ENCODE measurements at regions not wholly inside any gene's neighbourhood (a gene's known extent, or its start where the extent isn't known, plus 50 kb on each side); places are given as distances from the start of the nearest gene placed in this dataset.
A peak's percentile ranks its signal among the peaks of the same experiment; 100 is the strongest.
"Not testable (repeated sequence)": the region's sequence is repeated elsewhere in the genome, so short reads cannot be mapped to it uniquely, and the experiment has no call there.

DNA sequence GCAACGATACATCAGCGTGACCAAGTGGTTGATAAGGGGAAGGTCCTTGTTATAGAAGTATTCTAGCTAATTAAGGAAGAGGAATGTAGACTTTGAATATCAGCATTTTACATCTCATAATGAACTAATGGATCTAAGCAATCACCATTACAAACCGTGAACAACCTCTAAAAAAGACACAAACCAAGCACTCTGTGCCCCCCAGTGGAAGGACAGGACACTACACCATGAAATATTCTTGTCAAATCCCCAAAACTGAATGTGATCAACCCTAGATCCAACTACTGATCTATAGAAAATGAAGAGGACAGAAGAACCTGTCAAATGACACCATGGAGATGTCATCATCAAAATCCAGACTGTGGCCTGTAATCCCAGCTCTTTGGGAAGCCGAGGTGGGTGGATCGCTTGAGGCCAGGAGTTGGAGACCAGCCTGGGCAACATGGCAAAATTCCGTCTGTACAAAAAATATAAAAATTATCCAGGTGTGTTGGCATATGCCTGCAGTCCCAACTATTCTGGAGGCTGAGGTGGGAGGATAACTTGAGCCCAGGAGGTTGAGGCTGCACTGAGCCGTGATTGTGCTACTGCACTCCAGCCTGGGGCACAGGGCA is 111.3 kb upstream of the CARD11 start:
- H3K4me3 ChIP-seq: no peak overlapping the region
- H3K4me1 ChIP-seq: no peaks in the 10 kb centered on the region
- H3K36me3 ChIP-seq: no peaks in the 10 kb centered on the region
- H3K27ac ChIP-seq: no peak overlapping the region
- 73 to 80% methylated on average over 6 to 7 of the region's 7 CpGs for WGBS, 2 donors (ENCODE audit: low coverage in 1 of 2)
- peaks cover 28% of the 10 kb centered on the region for H3K27me3 ChIP-seq
- no peak for ATAC-seq
- H3K9me3 ChIP-seq: peaks cover 0 to 14% (median 0%) of the 10 kb centered on the region in 3 donors
- TF ChIP-seq POLR2A (IDR thresholded peaks at IDR 0.05) (no peak), CTCF (IDR thresholded peaks at IDR 0.05) (peak in 3 of 4 experiments; percentile 40 to 49 (median 49))

GRCh38 chr7:3156508-3156907 is 112.8 kb upstream of the CARD11 start:
- peaks cover 0 to 14% (median 0%) of the 10 kb centered on the region in 3 donors for H3K9me3 ChIP-seq
- no peak overlapping the region for H3K27ac ChIP-seq
- H3K36me3 ChIP-seq: no peaks in the 10 kb centered on the region
- H3K4me3 ChIP-seq: no peak overlapping the region
- no peak for ATAC-seq
- no peaks in the 10 kb centered on the region for H3K4me1 ChIP-seq
- peaks cover 28% of the 10 kb centered on the region for H3K27me3 ChIP-seq
- WGBS, 2 donors (ENCODE audit: low coverage in 1 of 2): 79 to 89% methylated on average over 4 to 9 of the region's 9 CpGs
- TF ChIP-seq POLR2AphosphoS5 (IDR thresholded peaks at IDR 0.05) (no peak), EP300 (IDR thresholded peaks at IDR 0.05) (no peak), POLR2A (IDR thresholded peaks at IDR 0.05) (no peak)

- no peak for ATAC-seq
- 35 to 58% methylated on average over 4 to 11 of the region's 20 CpGs for WGBS, 2 donors (ENCODE audit: low coverage in 1 of 2)
- Histone ChIP-seq H3K27me3 (peaks cover 23% of the 10 kb centered on the region), H3K4me1 (no peaks in the 10 kb centered on the region), H3K4me3 (no peak overlapping the region), H3K27ac (no peak overlapping the region), H3K9me3 (peaks cover 0 to 14% (median 0%) of the 10 kb centered on the region in 3 donors), H3K36me3 (no peaks in the 10 kb centered on the region)
- TF ChIP-seq POLR2AphosphoS5 (IDR thresholded peaks at IDR 0.05) (no peak), POLR2A (IDR thresholded peaks at IDR 0.05) (no peak), CTCF (IDR thresholded peaks at IDR 0.05) (no peak), EP300 (IDR thresholded peaks at IDR 0.05) (no peak)
Observed at GRCh38 chr7:3157566-3158287, 114.1 kb upstream of the CARD11 start.

DNA sequence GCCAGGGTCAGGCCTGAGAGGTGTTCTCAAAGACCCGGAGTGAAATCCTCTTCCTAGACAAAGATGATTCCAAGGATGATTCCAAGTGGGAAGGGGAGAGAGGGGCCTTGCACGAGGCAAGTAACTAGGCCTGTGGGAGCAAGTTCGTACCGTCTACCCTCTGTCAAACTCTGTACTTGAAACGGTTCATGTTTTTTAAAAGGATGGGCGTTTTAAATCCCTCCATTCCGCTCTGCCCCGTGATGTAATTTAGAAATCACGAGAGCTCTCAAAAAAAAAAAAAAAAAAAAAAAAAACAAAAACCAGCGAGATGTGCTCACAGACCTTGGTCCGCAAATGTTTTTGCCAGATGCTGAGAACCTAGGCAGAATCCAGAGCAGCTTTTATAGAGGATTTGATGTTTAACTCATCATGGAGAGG is 114.7 kb upstream of the CARD11 start:
- no peak for ATAC-seq
- H3K4me1 ChIP-seq: no peaks in the 10 kb centered on the region
- 73 to 86% methylated on average over 1 to 11 of the region's 11 CpGs for WGBS, 2 donors (ENCODE audit: low coverage in 1 of 2)
- peaks cover 0 to 14% (median 0%) of the 10 kb centered on the region in 3 donors for H3K9me3 ChIP-seq
- H3K27ac ChIP-seq: no peak overlapping the region
- no peaks in the 10 kb centered on the region for H3K36me3 ChIP-seq
- H3K4me3 ChIP-seq: no peak overlapping the region
- no peak for TF ChIP-seq POLR2AphosphoS5 (IDR thresholded peaks at IDR 0.05)
- peaks cover 17% of the 10 kb centered on the region for H3K27me3 ChIP-seq

- no peak for ATAC-seq
- Histone ChIP-seq H3K4me1 (no peaks in the 10 kb centered on the region), H3K27me3 (peaks cover 13% of the 10 kb centered on the region), H3K27ac (no peak overlapping the region), H3K36me3 (no peaks in the 10 kb centered on the region), H3K4me3 (no peak overlapping the region), H3K9me3 (peaks cover 0 to 14% (median 0%) of the 10 kb centered on the region in 3 donors)
- no peak for TF ChIP-seq EP300 (IDR thresholded peaks at IDR 0.05)
- no peak for TF ChIP-seq CTCF (IDR thresholded peaks at IDR 0.05)
- TF ChIP-seq POLR2A (IDR thresholded peaks at IDR 0.05): no peak
- no peak for TF ChIP-seq POLR2AphosphoS5 (IDR thresholded peaks at IDR 0.05)
- 74 to 83% methylated on average over 4 of the region's 4 CpGs for WGBS, 2 donors (ENCODE audit: low coverage in 1 of 2)
Observed at GRCh38 chr7:3159039-3159438, 115.4 kb upstream of the CARD11 start.

GRCh38 chr7:3159445-3159844 is 115.8 kb upstream of the CARD11 start:
- no peaks in the 10 kb centered on the region for H3K4me1 ChIP-seq
- no peak for ATAC-seq
- no peak for TF ChIP-seq CTCF (IDR thresholded peaks at IDR 0.05)
- no peak for TF ChIP-seq POLR2A (IDR thresholded peaks at IDR 0.05)
- no peak for TF ChIP-seq EP300 (IDR thresholded peaks at IDR 0.05)
- no peak for TF ChIP-seq POLR2AphosphoS5 (IDR thresholded peaks at IDR 0.05)
- H3K27me3 ChIP-seq: peaks cover 9% of the 10 kb centered on the region
- H3K4me3 ChIP-seq: no peak overlapping the region
- peaks cover 0 to 10% (median 0%) of the 10 kb centered on the region in 3 donors for H3K9me3 ChIP-seq
- H3K36me3 ChIP-seq: no peaks in the 10 kb centered on the region
- no CpG with 5 or more reads among the region's 3 CpGs for WGBS, 2 donors (ENCODE audit: low coverage in 1 of 2)
- no peak overlapping the region for H3K27ac ChIP-seq

DNA sequence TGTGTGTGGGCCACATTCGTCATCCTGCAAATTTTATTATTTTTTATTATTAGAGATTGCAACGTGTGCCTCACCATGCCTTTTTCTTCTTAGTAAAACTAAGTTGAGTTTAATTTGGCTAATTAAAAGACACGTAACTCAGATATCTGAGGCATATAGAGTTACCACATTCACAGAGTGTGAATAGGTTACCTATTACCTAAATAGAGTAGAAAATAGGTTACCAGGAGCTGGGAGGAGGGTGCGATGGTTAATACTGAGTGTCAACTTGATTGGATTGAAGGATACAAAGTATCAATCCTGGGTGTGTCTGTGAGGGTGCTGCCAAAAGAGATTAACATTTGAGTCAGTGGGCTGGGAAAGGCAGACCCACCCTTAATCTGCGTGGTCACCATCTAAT is 116.3 kb upstream of the CARD11 start:
- H3K27me3 ChIP-seq, H3K27ac ChIP-seq, H3K4me3 ChIP-seq, ATAC-seq, H3K36me3 ChIP-seq, H3K4me1 ChIP-seq, H3K9me3 ChIP-seq: not testable (repeated sequence)
- 74 to 94% methylated on average over 5 of the region's 5 CpGs for WGBS, 2 donors (ENCODE audit: low coverage in 1 of 2)

All from gastroesophageal sphincter (tissue), 4 donors.